Stomach (tissue), 4 donors: ENCODE measurements at regions not wholly inside any gene's neighbourhood (a gene's known extent, or its start where the extent isn't known, plus 50 kb on each side); places are given as distances from the start of the nearest gene placed in this dataset.

ENCODE experiments used
- CTCF ChIP-seq, 7 experiments: fragments of 450-650 bp in 4 of 7; fragments of 200-600 bp in 3 of 7; sonication (generic) in 3 of 7; IDR thresholded peaks; one replicate each; pipeline ENCODE4 v1.5.1; 2016 to 2019; ENCODE audit warnings: antibody characterized with exemption in 7 of 7, control low read depth in 2 of 7, mild to moderate bottlenecking in 1 of 7
- POLR2A ChIP-seq, 4 donors: fragments of 450-650 bp; IDR thresholded peaks; one replicate each; pipeline ENCODE4 v1.6.1; 2016; ENCODE audit warnings: antibody characterized with exemption in 4 of 4, control low read depth in 2 of 4, mild to moderate bottlenecking in 1 of 4, moderate library complexity in 1 of 4
- POLR2AphosphoS5 ChIP-seq, 3 donors: sonication (generic); formaldehyde crosslinking; IDR thresholded peaks; one replicate each; pipeline ENCODE4 v1.6.1; 2016; ENCODE audit warnings: antibody characterized with exemption in 3 of 3

GRCh38 chr11:29773656-29774264 is 243.1 kb downstream of the KCNA4 start:
- TF ChIP-seq CTCF (IDR thresholded peaks at IDR 0.05) (no peak), POLR2A (IDR thresholded peaks at IDR 0.05) (no peak), POLR2AphosphoS5 (IDR thresholded peaks at IDR 0.05) (no peak)
